ENCODE measurements at regions not wholly inside any gene's neighbourhood (a gene's known extent, or its start where the extent isn't known, plus 50 kb on each side); places are given as distances from the start of the nearest gene placed in this dataset.

DNA sequence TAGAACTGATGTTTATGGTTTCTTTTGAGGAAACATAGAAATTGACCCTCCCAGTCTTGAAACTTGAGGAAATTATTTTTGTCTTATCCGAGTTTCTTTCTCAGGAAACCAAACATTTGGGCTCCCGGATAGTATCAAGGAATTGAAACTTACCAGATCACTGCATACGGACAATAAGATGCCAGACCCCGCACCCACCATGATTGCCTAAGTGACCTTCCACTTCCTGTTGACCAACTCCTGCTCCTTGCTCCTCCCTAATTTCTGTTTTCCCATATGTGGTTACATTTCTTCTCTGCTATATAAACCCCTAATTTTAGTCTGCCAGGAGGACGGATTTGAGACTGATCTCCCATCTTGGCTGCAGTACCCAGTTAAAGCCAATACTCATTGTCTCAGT lies 118.4 kb upstream of the TPRG1 start:
- DNase-seq: no peak
- H3K36me3 ChIP-seq (ENCODE audit: control insufficient read depth, insufficient read depth, low read length): no peaks in the 10 kb centered on the region
- H3K4me3 ChIP-seq (ENCODE audit: low read length): no peak overlapping the region
- H3K27ac ChIP-seq (ENCODE audit: low read length): no peak overlapping the region
- no peaks in the 10 kb centered on the region for H3K4me1 ChIP-seq (ENCODE audit: control insufficient read depth, insufficient read depth, low read length)
- H3K27me3 ChIP-seq (ENCODE audit: control insufficient read depth, insufficient read depth, low read length): no peaks in the 10 kb centered on the region
- H3K9me3 ChIP-seq (ENCODE audit: control insufficient read depth, low read depth, low read length): no peaks in the 10 kb centered on the region
- WGBS (ENCODE audit: insufficient coverage, low lambda C conversion rate): no CpG with 5 or more reads among the region's 5 CpGs

GRCh38 chr3:189056646-189057335 lies 115.0 kb upstream of the TPRG1 start:
- DNase-seq: no peak
- Histone ChIP-seq H3K4me1 (ENCODE audit: control insufficient read depth, insufficient read depth, low read length) (no peaks in the 10 kb centered on the region), H3K9me3 (ENCODE audit: control insufficient read depth, low read depth, low read length) (no peaks in the 10 kb centered on the region), H3K4me3 (ENCODE audit: low read length) (no peak overlapping the region), H3K27me3 (ENCODE audit: control insufficient read depth, insufficient read depth, low read length) (no peaks in the 10 kb centered on the region), H3K36me3 (ENCODE audit: control insufficient read depth, insufficient read depth, low read length) (no peaks in the 10 kb centered on the region), H3K27ac (ENCODE audit: low read length) (no peak overlapping the region)
- no CpG with 5 or more reads among the region's 3 CpGs for WGBS (ENCODE audit: insufficient coverage, low lambda C conversion rate)

DNA sequence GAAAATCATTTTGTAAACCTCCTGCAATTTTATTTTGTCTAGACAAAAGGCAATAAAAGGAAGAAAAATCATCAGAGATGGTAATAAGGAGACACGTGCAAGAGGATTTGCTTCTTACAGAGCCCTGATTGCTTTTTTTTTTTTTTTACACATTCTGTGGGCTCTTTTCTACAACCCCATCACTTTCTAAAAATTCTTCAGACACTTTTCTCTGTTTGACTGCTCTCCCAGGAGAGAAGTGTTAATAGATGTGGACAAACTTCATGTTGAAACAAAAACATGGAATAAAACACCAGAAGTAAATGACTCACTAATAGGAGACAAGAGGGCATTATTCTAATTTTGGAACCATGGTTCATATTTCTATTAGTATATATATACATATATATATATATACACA lies 114.4 kb upstream of the TPRG1 start:
- Histone ChIP-seq H3K27me3 (ENCODE audit: control insufficient read depth, insufficient read depth, low read length) (no peaks in the 10 kb centered on the region), H3K9me3 (ENCODE audit: control insufficient read depth, low read depth, low read length) (no peaks in the 10 kb centered on the region), H3K27ac (ENCODE audit: low read length) (no peak overlapping the region), H3K4me3 (ENCODE audit: low read length) (no peak overlapping the region), H3K4me1 (ENCODE audit: control insufficient read depth, insufficient read depth, low read length) (no peaks in the 10 kb centered on the region), H3K36me3 (ENCODE audit: control insufficient read depth, insufficient read depth, low read length) (no peaks in the 10 kb centered on the region)
- no peak for DNase-seq
- 80% methylated on average over 1 of the region's 1 CpG for WGBS (ENCODE audit: insufficient coverage, low lambda C conversion rate)

GRCh38 chr3:189058071-189058470 lies 113.7 kb upstream of the TPRG1 start:
- Histone ChIP-seq H3K4me1 (ENCODE audit: control insufficient read depth, insufficient read depth, low read length) (no peaks in the 10 kb centered on the region), H3K9me3 (ENCODE audit: control insufficient read depth, low read depth, low read length) (no peaks in the 10 kb centered on the region), H3K27me3 (ENCODE audit: control insufficient read depth, insufficient read depth, low read length) (no peaks in the 10 kb centered on the region), H3K27ac (ENCODE audit: low read length) (no peak overlapping the region), H3K36me3 (ENCODE audit: control insufficient read depth, insufficient read depth, low read length) (no peaks in the 10 kb centered on the region), H3K4me3 (ENCODE audit: low read length) (no peak overlapping the region)
- no peak for DNase-seq
- WGBS (ENCODE audit: insufficient coverage, low lambda C conversion rate): no CpG with 5 or more reads among the region's 5 CpGs

GRCh38 chr3:189070965-189071364 lies 100.8 kb upstream of the TPRG1 start:
- Histone ChIP-seq H3K36me3 (ENCODE audit: control insufficient read depth, insufficient read depth, low read length) (no peaks in the 10 kb centered on the region), H3K4me1 (ENCODE audit: control insufficient read depth, insufficient read depth, low read length) (no peaks in the 10 kb centered on the region), H3K9me3 (ENCODE audit: control insufficient read depth, low read depth, low read length) (no peaks in the 10 kb centered on the region), H3K27ac (ENCODE audit: low read length) (no peak overlapping the region), H3K27me3 (ENCODE audit: control insufficient read depth, insufficient read depth, low read length) (no peaks in the 10 kb centered on the region), H3K4me3 (ENCODE audit: low read length) (no peak overlapping the region)
- no peak for DNase-seq

- Histone ChIP-seq H3K27ac (ENCODE audit: low read length) (no peak overlapping the region), H3K4me1 (ENCODE audit: control insufficient read depth, insufficient read depth, low read length) (no peaks in the 10 kb centered on the region), H3K4me3 (ENCODE audit: low read length) (no peak overlapping the region), H3K9me3 (ENCODE audit: control insufficient read depth, low read depth, low read length) (no peaks in the 10 kb centered on the region), H3K27me3 (ENCODE audit: control insufficient read depth, insufficient read depth, low read length) (no peaks in the 10 kb centered on the region), H3K36me3 (ENCODE audit: control insufficient read depth, insufficient read depth, low read length) (no peaks in the 10 kb centered on the region)
- no peak for DNase-seq
- WGBS (ENCODE audit: insufficient coverage, low lambda C conversion rate): 80% methylated on average over 1 of the region's 2 CpGs
These were observed 100.3 kb upstream of the TPRG1 start for GRCh38 chr3:189071446-189071845.

DNA sequence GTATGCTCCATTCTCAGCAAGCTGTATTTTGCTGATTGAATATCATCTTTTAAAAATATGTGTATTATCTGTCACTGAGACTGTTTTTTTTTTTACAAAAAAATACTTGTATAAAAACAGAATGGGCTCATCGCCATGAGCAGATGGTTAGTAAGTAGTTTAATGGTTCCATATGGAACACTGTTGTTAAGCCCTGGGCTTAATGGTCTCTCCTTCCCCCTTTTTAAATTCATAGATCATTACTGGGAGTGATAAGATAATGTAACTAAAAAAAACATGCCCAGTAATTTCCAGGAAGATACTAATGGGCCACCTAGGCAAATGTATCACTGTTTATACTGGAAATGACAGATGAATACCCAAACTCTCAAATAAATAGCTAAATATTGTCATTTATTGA lies 95.3 kb upstream of the TPRG1 start:
- no peaks in the 10 kb centered on the region for H3K27me3 ChIP-seq (ENCODE audit: control insufficient read depth, insufficient read depth, low read length)
- DNase-seq: no peak
- H3K36me3 ChIP-seq (ENCODE audit: control insufficient read depth, insufficient read depth, low read length): no peaks in the 10 kb centered on the region
- H3K27ac ChIP-seq (ENCODE audit: low read length): no peak overlapping the region
- no peak overlapping the region for H3K4me3 ChIP-seq (ENCODE audit: low read length)
- 100% methylated on average over 1 of the region's 1 CpG for WGBS (ENCODE audit: insufficient coverage, low lambda C conversion rate)
- H3K4me1 ChIP-seq (ENCODE audit: control insufficient read depth, insufficient read depth, low read length): no peaks in the 10 kb centered on the region
- H3K9me3 ChIP-seq (ENCODE audit: control insufficient read depth, low read depth, low read length): no peaks in the 10 kb centered on the region

DNA sequence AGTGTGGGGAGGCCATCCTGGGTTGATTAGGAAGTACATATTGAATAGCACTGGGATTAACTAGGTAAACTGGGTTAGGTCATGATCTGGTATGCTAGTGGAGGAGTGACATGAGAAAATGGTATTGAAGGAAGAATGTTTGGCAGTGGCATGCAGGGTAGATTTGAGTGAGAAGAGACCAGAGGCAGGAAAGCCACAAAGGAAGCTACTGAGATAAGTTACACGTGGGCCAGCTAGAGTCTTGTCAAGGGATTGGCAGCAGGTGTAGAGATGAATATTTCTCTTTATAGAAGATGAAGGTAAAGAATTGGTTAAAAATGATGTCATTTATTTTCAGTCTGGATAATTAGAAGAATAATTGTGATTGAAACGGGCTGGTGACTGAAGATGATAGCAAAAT lies 91.0 kb upstream of the TPRG1 start:
- DNase-seq: no peak
- Histone ChIP-seq H3K9me3 (ENCODE audit: control insufficient read depth, low read depth, low read length) (no peaks in the 10 kb centered on the region), H3K4me1 (ENCODE audit: control insufficient read depth, insufficient read depth, low read length) (no peaks in the 10 kb centered on the region), H3K4me3 (ENCODE audit: low read length) (no peak overlapping the region), H3K27me3 (ENCODE audit: control insufficient read depth, insufficient read depth, low read length) (no peaks in the 10 kb centered on the region), H3K36me3 (ENCODE audit: control insufficient read depth, insufficient read depth, low read length) (no peaks in the 10 kb centered on the region), H3K27ac (ENCODE audit: low read length) (no peak overlapping the region)
- 75% methylated on average over 2 of the region's 2 CpGs for WGBS (ENCODE audit: insufficient coverage, low lambda C conversion rate)

DNA sequence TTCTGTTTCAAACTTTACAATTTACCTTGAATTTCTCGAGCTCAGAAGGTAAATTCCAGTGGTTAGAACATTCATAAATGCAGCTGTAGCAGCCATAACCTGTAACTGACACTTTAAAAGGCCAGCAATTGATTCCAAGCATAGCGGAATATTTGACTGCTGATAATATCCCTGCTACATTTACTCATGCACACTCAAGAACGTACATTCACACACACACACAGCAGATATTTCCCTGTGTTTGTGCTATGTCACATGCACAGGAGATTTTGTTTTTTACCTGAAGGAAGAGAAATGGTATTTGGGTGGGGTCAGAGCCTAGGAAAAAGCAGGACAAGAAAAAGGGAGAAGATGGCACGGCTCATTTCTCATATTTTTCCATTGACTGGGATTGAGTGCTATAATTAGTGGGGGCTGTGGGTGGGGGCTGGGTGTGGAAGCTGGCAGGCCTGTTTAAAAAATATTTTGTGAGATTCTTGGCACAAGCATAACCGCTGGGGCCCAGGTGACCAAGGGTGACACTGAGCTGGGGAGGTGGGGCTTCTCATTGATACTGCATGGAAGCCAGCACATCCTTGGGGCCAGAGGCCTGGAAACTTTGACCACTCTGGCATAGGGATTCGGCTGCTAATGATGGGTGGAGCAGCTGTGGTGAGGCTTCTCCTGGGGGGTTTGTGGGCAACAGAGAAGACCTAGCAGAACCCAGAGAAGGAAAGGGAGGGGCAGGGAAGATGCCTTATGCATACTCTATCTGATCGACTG lies 88.9 kb upstream of the TPRG1 start:
- H3K36me3 ChIP-seq (ENCODE audit: control insufficient read depth, insufficient read depth, low read length): no peaks in the 10 kb centered on the region
- H3K4me3 ChIP-seq (ENCODE audit: low read length): no peak overlapping the region
- H3K4me1 ChIP-seq (ENCODE audit: control insufficient read depth, insufficient read depth, low read length): no peaks in the 10 kb centered on the region
- DNase-seq: no peak
- WGBS (ENCODE audit: insufficient coverage, low lambda C conversion rate): 63% methylated on average over 1 of the region's 7 CpGs
- no peak overlapping the region for H3K27ac ChIP-seq (ENCODE audit: low read length)
- H3K9me3 ChIP-seq (ENCODE audit: control insufficient read depth, low read depth, low read length): no peaks in the 10 kb centered on the region
- no peaks in the 10 kb centered on the region for H3K27me3 ChIP-seq (ENCODE audit: control insufficient read depth, insufficient read depth, low read length)

GRCh38 chr3:189084620-189085019 lies 87.2 kb upstream of the TPRG1 start:
- H3K9me3 ChIP-seq (ENCODE audit: control insufficient read depth, low read depth, low read length): no peaks in the 10 kb centered on the region
- 60% methylated on average over 1 of the region's 4 CpGs for WGBS (ENCODE audit: insufficient coverage, low lambda C conversion rate)

DNA sequence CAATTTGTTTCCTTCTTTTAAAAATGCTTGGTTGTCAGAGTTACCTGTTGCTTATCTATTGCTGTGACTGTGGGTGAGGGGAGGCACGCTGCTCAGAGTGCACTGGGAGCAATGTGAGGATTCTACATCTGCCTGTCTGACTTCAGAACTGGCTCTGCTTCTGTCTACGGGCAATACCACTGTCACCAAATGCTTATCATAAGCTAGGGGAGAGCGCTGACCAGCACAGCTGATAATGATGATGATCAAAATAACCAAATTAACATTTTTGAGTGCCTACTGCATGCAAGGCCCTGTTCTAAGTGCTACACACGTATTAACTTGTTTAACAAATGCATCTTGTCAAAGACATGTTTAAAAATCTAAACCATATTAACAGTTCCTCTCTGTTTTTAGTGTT lies 79.2 kb upstream of the TPRG1 start:
- no peaks in the 10 kb centered on the region for H3K36me3 ChIP-seq (ENCODE audit: control insufficient read depth, insufficient read depth, low read length)
- H3K27ac ChIP-seq (ENCODE audit: low read length): no peak overlapping the region
- no peaks in the 10 kb centered on the region for H3K9me3 ChIP-seq (ENCODE audit: control insufficient read depth, low read depth, low read length)
- no peaks in the 10 kb centered on the region for H3K4me1 ChIP-seq (ENCODE audit: control insufficient read depth, insufficient read depth, low read length)
- WGBS (ENCODE audit: insufficient coverage, low lambda C conversion rate): 78% methylated on average over 1 of the region's 4 CpGs
- H3K27me3 ChIP-seq (ENCODE audit: control insufficient read depth, insufficient read depth, low read length): no peaks in the 10 kb centered on the region
- no peak for DNase-seq
- H3K4me3 ChIP-seq (ENCODE audit: low read length): no peak overlapping the region

More at GRCh38 chr3:189084620-189085019, 87.2 kb upstream of the TPRG1 start:
- H3K36me3 ChIP-seq (ENCODE audit: control insufficient read depth, insufficient read depth, low read length): no peaks in the 10 kb centered on the region
- no peak overlapping the region for H3K27ac ChIP-seq (ENCODE audit: low read length)
- no peaks in the 10 kb centered on the region for H3K27me3 ChIP-seq (ENCODE audit: control insufficient read depth, insufficient read depth, low read length)
- H3K4me3 ChIP-seq (ENCODE audit: low read length): no peak overlapping the region
- DNase-seq: no peak
- no peaks in the 10 kb centered on the region for H3K4me1 ChIP-seq (ENCODE audit: control insufficient read depth, insufficient read depth, low read length)

All from large intestine (tissue), 3 donors.